Prostate gland (tissue), 2 donors: ENCODE measurements at regions not wholly inside any gene's neighbourhood (a gene's known extent, or its start where the extent isn't known, plus 50 kb on each side); places are given as distances from the start of the nearest gene placed in this dataset.

ENCODE experiments used
- DNase-seq: peaks from one replicate; pipeline ENCODE4 v3.0.0-alpha.2; 2019; ENCODE audit warnings: low spot score
- H3K27ac ChIP-seq, 2 donors: fragments of 200-600 bp; sonication (generic); 2 replicates each; pipeline ENCODE4 v1.5.1; 2017 to 2019
- H3K27me3 ChIP-seq: fragments of 200-600 bp; sonication (generic); replicated peaks from 2 replicates; pipeline ENCODE4 v1.5.1; 2019; ENCODE audit not compliant: insufficient read depth
- H3K36me3 ChIP-seq, 2 donors: fragments of 200-600 bp; sonication (generic); 1 replicate in 1 of 2; 2 replicates in 1 of 2; pipeline versions ENCODE4 v1.5.1 to v1.8.1; 2017 to 2019
- H3K4me1 ChIP-seq: fragments of 200-600 bp; sonication (generic); replicated peaks from 2 replicates; pipeline ENCODE4 v1.5.1; 2019
- H3K4me3 ChIP-seq, 2 donors: fragments of 200-600 bp; sonication (generic); 2 replicates each; pipeline ENCODE4 v1.5.1; 2017 to 2019
- H3K9me3 ChIP-seq: fragments of 200-600 bp; sonication (generic); 2 replicates; pipeline ENCODE4 v1.5.1; 2017
- POLR2A ChIP-seq: fragments of 450-650 bp; IDR thresholded peaks from one replicate; pipeline ENCODE4 v1.6.1; 2016; ENCODE audit warnings: antibody characterized with exemption, mild to moderate bottlenecking
- POLR2AphosphoS5 ChIP-seq: sonication (generic); formaldehyde crosslinking; IDR thresholded peaks from one replicate; pipeline ENCODE4 v1.6.1; 2017; ENCODE audit warnings: antibody characterized with exemption
- WGBS: methylation state at CpG from one replicate; pipeline ENCODE4 v1.1.5; 2018; 5-methylcytosine and 5-hydroxymethylcytosine counted together
- intact Hi-C: fragments of 100-400 bp; cut with DNase I; formaldehyde crosslinking; loops from one replicate; pipeline ENCODE4 v1.14.2; 2022
- TF ChIP-seq, protein P1 (sequence below), 4 experiments: fragments of 200-600 bp in 2 of 4; fragments of 450-650 bp in 2 of 4; sonication (generic) in 2 of 4; IDR thresholded peaks; 1 replicate in 3 of 4; 2 replicates in 1 of 4; pipeline ENCODE4 v1.5.1; 2016 to 2019; ENCODE audit warnings: antibody characterized with exemption in 4 of 4, mild to moderate bottlenecking in 2 of 4, moderate library complexity in 2 of 4

DNA sequence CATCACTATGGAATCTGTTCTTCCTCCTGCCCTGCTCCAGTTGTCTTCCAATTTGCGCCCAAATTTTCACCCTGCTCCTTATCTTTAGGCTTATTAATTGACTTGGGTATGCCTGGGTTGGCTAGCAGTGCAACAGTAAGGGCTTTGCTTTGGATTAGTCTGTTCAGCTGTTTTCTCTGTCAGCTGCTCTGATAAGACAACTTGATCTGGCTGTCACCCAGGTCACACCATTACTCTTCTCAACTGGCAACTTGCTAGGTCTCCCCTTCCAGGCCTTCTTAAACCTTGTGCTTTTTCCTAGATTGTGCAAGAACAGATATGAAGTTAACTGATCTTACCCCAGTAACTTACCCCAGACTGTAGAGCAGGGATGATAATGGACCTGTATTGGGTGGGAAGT lies 357.8 kb upstream of the LARGE1 start:
- H3K27me3 ChIP-seq = no peaks in the 10 kb centered on the region
- H3K4me3 ChIP-seq = no peak overlapping the region
- no peak for DNase-seq
- H3K9me3 ChIP-seq = no peaks in the 10 kb centered on the region
- 86% methylated on average over 1 of the region's 1 CpG for WGBS
- H3K36me3 ChIP-seq = no peaks in the 10 kb centered on the region
- no peaks in the 10 kb centered on the region for H3K4me1 ChIP-seq
- intact Hi-C loops = no loop called here
- no peak overlapping the region for H3K27ac ChIP-seq
- TF ChIP-seq POLR2A = no peak
- TF ChIP-seq, protein P1, sequence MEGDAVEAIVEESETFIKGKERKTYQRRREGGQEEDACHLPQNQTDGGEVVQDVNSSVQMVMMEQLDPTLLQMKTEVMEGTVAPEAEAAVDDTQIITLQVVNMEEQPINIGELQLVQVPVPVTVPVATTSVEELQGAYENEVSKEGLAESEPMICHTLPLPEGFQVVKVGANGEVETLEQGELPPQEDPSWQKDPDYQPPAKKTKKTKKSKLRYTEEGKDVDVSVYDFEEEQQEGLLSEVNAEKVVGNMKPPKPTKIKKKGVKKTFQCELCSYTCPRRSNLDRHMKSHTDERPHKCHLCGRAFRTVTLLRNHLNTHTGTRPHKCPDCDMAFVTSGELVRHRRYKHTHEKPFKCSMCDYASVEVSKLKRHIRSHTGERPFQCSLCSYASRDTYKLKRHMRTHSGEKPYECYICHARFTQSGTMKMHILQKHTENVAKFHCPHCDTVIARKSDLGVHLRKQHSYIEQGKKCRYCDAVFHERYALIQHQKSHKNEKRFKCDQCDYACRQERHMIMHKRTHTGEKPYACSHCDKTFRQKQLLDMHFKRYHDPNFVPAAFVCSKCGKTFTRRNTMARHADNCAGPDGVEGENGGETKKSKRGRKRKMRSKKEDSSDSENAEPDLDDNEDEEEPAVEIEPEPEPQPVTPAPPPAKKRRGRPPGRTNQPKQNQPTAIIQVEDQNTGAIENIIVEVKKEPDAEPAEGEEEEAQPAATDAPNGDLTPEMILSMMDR (IDR thresholded peaks at IDR 0.05) = no peak
- no peak for TF ChIP-seq POLR2AphosphoS5

DNA sequence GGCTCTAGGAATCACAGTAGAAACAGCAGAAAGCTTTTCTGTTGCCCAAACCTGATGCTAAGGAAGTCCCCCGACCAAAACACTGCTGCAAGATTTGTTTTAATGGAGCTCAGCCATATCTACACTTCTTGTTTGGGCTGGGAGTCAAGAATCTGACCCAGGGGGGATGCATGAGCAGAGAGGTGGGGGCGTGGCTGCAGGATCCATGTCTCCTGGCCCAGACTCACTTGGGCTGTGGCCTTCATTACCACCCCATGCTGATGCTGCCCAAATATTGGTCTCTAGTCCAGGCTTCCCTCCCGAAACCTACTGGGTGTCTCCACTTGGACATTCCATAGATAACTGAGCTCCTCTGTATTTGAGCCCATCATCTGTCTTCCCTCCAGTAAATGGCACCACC lies 361.5 kb upstream of the LARGE1 start:
- no peaks in the 10 kb centered on the region for H3K27me3 ChIP-seq
- no peak overlapping the region for H3K4me3 ChIP-seq
- 40% methylated on average over 3 of the region's 3 CpGs for WGBS
- H3K27ac ChIP-seq = no peak overlapping the region
- H3K4me1 ChIP-seq = no peaks in the 10 kb centered on the region
- no peaks in the 10 kb centered on the region for H3K36me3 ChIP-seq
- H3K9me3 ChIP-seq = no peaks in the 10 kb centered on the region
- TF ChIP-seq POLR2AphosphoS5 = no peak
- TF ChIP-seq, protein P1 (IDR thresholded peaks at IDR 0.05) = no peak
- TF ChIP-seq POLR2A = no peak
- peak; percentile 7 for DNase-seq
- intact Hi-C loops = no loop called here

DNA sequence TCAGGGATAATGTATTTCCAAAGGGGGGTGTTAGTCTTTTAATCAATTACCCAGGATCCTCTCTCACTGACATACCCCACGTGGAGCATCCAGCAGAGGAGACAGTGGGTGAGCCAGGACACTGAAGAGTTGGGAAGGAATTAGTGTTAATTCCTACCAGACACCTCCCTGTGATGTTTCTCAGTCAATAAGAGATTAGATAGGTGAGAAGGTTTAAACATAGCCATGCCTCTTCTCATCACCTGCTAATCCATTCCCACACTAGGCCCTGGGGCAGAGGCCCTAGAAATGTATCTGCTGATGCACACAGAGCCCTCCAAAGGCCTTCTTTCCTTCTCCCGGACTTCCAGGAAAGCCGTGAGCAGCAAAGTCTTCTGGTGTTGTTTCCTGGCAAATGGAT lies 363.6 kb upstream of the LARGE1 start:
- H3K4me3 ChIP-seq = no peak overlapping the region
- intact Hi-C loops = no loop called here
- DNase-seq = no peak
- no peaks in the 10 kb centered on the region for H3K36me3 ChIP-seq
- TF ChIP-seq POLR2AphosphoS5 (no peak), POLR2A (no peak)
- TF ChIP-seq, protein P1 (IDR thresholded peaks at IDR 0.05) = no peak
- 77% methylated on average over 3 of the region's 3 CpGs for WGBS
- H3K9me3 ChIP-seq = no peaks in the 10 kb centered on the region
- no peaks in the 10 kb centered on the region for H3K27me3 ChIP-seq
- H3K4me1 ChIP-seq = no peaks in the 10 kb centered on the region
- H3K27ac ChIP-seq = no peak overlapping the region

DNA sequence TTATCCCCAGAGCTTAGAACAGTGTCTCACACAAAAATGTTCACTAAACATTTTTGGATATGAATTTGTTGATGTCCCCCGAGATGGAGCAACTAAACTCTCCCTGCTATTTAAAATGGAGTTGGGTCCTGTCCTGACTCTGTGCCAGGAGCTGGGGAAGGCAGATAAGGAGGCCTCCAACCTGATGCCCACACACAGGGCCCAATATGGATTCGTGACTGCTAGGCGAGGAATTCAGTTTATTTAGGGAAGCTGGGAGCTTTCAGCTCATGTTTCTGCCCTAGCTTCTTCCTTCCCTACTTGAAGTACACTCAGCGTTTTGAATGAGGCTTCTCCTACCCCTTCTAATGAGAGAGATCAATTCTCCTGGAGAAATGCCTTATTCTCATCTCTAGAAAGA lies 373.0 kb upstream of the LARGE1 start:
- intact Hi-C loops = no loop called here

DNA sequence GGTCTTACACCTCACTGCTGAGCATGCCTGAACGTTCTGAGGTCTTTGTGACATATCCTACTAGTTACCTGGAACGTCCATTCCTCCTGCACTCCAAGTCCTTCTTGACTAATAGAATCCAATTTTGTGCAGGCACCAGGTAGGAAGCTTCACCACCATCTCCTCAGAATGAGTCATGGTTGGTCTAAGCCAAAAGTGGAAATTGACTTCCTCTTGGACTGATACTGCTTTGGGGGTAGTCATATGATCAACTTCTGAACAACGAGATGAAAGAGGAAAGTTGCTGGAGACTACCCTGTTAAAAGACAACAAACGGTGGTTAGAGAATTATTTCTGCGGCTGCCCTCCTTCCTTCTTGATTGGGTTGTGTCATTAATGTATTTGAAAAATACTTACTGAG lies 374.2 kb upstream of the LARGE1 start:
- intact Hi-C loops = no loop called here
- TF ChIP-seq, protein P1 (IDR thresholded peaks at IDR 0.05) = no peak
- TF ChIP-seq POLR2AphosphoS5 = no peak
- no peak for TF ChIP-seq POLR2A
- no peaks in the 10 kb centered on the region for H3K36me3 ChIP-seq
- H3K9me3 ChIP-seq = no peaks in the 10 kb centered on the region
- WGBS = 80% methylated on average over 5 of the region's 5 CpGs
- H3K27me3 ChIP-seq = no peaks in the 10 kb centered on the region
- no peaks in the 10 kb centered on the region for H3K4me1 ChIP-seq
- DNase-seq = no peak
- no peak overlapping the region for H3K4me3 ChIP-seq
- H3K27ac ChIP-seq = no peak overlapping the region

More for the DNA sequence above, 373.0 kb upstream of the LARGE1 start:
- H3K27me3 ChIP-seq = no peaks in the 10 kb centered on the region
- no peaks in the 10 kb centered on the region for H3K4me1 ChIP-seq
- no peaks in the 10 kb centered on the region for H3K36me3 ChIP-seq
- no peak for DNase-seq
- no peak overlapping the region for H3K4me3 ChIP-seq
- no peaks in the 10 kb centered on the region for H3K9me3 ChIP-seq
- H3K27ac ChIP-seq = no peak overlapping the region
- 33% methylated on average over 4 of the region's 4 CpGs for WGBS
- TF ChIP-seq POLR2AphosphoS5 (no peak), POLR2A (no peak)
- TF ChIP-seq, protein P1 (IDR thresholded peaks at IDR 0.05) = no peak
